Uterus (tissue), 3 donors: ENCODE measurements at regions not wholly inside any gene's neighbourhood (a gene's known extent, or its start where the extent isn't known, plus 50 kb on each side); places are given as distances from the start of the nearest gene placed in this dataset.

Experiments used
- DNase-seq, 2 donors: peaks; one replicate each; pipeline ENCODE4 v3.0.0-alpha.2; 2019 to 2020
- H3K27ac ChIP-seq, 2 donors: fragments of 200-600 bp; sonication (generic); 1 replicate in 1 of 2; 2 replicates in 1 of 2; pipeline ENCODE4 v1.5.1; 2016 to 2018
- H3K27me3 ChIP-seq, 2 donors: fragments of 200-600 bp; sonication (generic); one replicate each; pipeline ENCODE4 v1.5.1; 2018 to 2019; ENCODE audit warnings: control low read depth in 1 of 2
- H3K36me3 ChIP-seq, 2 donors: fragments of 200-600 bp; sonication (generic); one replicate each; pipeline ENCODE4 v1.5.1; 2019; ENCODE audit warnings: control low read depth in 1 of 2
- H3K4me1 ChIP-seq, 2 donors: fragments of 200-600 bp; sonication (generic); one replicate each; pipeline ENCODE4 v1.5.1; 2018 to 2019; ENCODE audit warnings: control low read depth in 1 of 2
- H3K4me3 ChIP-seq, 2 donors: fragments of 200-600 bp; sonication (generic); 1 replicate in 1 of 2; 2 replicates in 1 of 2; pipeline ENCODE4 v1.5.1; 2018 to 2019; ENCODE audit warnings: mild to moderate bottlenecking in 1 of 2
- H3K9me3 ChIP-seq, 2 donors: fragments of 200-600 bp; sonication (generic); one replicate each; pipeline ENCODE4 v1.5.1; 2019; ENCODE audit warnings: control low read depth in 1 of 2
- POLR2A ChIP-seq, 2 donors: fragments of 450-650 bp; IDR thresholded peaks; one replicate each; pipeline ENCODE4 v1.6.1; 2016; ENCODE audit warnings: antibody characterized with exemption in 2 of 2, mild to moderate bottlenecking in 1 of 2, moderate library complexity in 1 of 2
- intact Hi-C: fragments of 100-400 bp; cut with DNase I; formaldehyde crosslinking; loops from one replicate; pipeline ENCODE4 v1.15.1; 2023; ENCODE audit warnings: low total_unique reads
- TF ChIP-seq, protein P1 (sequence below), 4 experiments: fragments of 200-600 bp in 2 of 4; fragments of 450-650 bp in 2 of 4; sonication (generic) in 2 of 4; IDR thresholded peaks; one replicate each; pipeline ENCODE4 v1.5.1; 2016 to 2019; ENCODE audit warnings: antibody characterized with exemption in 4 of 4, mild to moderate bottlenecking in 2 of 4, moderate library complexity in 1 of 4
- donor health status: DM: yes; HTN: yes; CAD: no.

DNA sequence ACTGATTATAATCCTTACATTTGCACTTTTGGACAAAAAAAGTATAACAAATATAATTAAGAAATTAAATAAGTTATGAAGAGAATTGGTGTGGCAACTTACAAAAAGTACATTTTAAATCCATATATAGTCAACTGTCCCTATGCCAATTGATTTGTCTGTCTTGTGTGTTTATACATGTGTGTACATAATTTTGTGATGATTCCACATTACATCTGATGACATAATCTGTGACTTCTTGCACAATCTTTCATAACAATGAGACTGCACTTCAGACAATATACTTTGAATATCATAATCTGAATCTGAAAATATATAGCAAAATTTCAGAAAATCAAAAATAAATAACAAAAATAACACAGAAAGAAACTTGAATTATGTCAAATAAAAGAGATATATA is 953.4 kb downstream of the FAT4 start:
- DNase-seq, result no peak
- Histone ChIP-seq H3K4me1 (no peaks in the 10 kb centered on the region), H3K27me3 (no peaks in the 10 kb centered on the region), H3K4me3 (no peak overlapping the region), H3K27ac (no peak overlapping the region), H3K9me3 (no peaks in the 10 kb centered on the region), H3K36me3 (no peaks in the 10 kb centered on the region)
- intact Hi-C loops, result no loop called here
- no peak for TF ChIP-seq POLR2A (IDR thresholded peaks at IDR 0.05)
- TF ChIP-seq, protein P1, sequence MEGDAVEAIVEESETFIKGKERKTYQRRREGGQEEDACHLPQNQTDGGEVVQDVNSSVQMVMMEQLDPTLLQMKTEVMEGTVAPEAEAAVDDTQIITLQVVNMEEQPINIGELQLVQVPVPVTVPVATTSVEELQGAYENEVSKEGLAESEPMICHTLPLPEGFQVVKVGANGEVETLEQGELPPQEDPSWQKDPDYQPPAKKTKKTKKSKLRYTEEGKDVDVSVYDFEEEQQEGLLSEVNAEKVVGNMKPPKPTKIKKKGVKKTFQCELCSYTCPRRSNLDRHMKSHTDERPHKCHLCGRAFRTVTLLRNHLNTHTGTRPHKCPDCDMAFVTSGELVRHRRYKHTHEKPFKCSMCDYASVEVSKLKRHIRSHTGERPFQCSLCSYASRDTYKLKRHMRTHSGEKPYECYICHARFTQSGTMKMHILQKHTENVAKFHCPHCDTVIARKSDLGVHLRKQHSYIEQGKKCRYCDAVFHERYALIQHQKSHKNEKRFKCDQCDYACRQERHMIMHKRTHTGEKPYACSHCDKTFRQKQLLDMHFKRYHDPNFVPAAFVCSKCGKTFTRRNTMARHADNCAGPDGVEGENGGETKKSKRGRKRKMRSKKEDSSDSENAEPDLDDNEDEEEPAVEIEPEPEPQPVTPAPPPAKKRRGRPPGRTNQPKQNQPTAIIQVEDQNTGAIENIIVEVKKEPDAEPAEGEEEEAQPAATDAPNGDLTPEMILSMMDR (IDR thresholded peaks at IDR 0.05), result no peak

DNA sequence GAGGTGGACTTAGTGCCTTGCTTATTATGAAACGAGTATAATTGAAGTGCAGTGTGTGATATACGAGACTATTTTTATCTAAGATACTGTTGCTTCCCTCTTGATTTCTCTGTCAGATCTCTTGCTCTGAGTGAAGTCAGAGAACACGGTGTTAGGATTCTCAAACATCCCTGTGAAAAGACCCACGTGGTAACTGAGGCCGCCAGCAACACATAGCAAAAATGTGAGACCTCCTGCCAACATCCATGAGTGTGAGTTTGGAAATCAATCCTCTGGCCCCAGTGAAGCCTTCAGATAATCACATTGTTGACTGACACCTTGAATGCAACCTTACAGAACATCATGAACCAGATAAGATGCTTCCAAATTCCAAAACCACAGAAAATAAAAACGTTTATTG is 954.4 kb downstream of the FAT4 start:
- no peaks in the 10 kb centered on the region for H3K36me3 ChIP-seq
- H3K4me3 ChIP-seq, result no peak overlapping the region
- H3K4me1 ChIP-seq, result no peaks in the 10 kb centered on the region
- DNase-seq, result no peak
- H3K9me3 ChIP-seq, result no peaks in the 10 kb centered on the region
- intact Hi-C loops, result no loop called here
- no peaks in the 10 kb centered on the region for H3K27me3 ChIP-seq
- TF ChIP-seq, protein P1 (IDR thresholded peaks at IDR 0.05), result no peak
- TF ChIP-seq POLR2A (IDR thresholded peaks at IDR 0.05), result no peak
- H3K27ac ChIP-seq, result no peak overlapping the region

DNA sequence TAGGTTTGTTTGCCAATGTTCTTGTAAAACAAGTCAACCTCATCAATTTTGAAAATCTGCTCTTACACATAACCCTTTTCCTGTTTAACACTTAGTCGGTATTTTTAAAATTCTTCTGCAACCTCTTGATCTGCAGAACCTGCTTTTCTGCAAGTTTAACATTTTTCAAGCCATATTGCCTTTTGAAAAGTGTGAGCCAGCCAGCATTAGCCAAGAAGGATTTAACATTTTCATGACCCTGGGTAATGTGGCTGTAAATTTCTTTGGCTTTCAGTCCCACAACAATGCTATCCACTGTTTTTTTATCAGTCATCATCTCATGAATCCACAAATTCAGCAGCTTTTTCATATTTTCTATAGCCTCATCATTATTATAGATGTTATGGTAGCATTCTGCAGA is 956.5 kb downstream of the FAT4 start:
- Histone ChIP-seq H3K4me3 (no peak overlapping the region), H3K9me3 (no peaks in the 10 kb centered on the region), H3K4me1 (no peaks in the 10 kb centered on the region), H3K27me3 (no peaks in the 10 kb centered on the region), H3K36me3 (no peaks in the 10 kb centered on the region), H3K27ac (no peak overlapping the region)
- no peak for DNase-seq
- intact Hi-C loops, result no loop called here
- TF ChIP-seq, protein P1 (IDR thresholded peaks at IDR 0.05), result no peak

DNA sequence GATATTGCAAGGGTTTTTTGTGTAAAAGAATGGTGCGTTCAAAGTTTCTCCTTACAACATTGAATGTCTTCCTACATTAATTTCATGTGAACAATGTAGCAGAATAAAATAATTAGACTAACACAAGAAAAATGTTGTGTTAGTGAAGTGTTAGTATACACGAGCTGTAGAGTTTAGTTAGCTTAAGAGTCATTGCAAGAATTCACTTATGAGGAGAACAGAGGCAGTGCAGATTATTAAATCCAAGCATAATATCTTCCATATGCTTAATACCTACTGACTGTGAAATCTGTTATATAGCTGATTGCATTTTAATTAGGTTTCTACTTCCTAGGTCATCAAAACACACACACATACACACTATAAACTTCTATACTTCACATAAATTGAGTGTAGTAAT is 959.0 kb downstream of the FAT4 start:
- Histone ChIP-seq H3K27ac (no peak overlapping the region), H3K36me3 (no peaks in the 10 kb centered on the region), H3K4me1 (no peaks in the 10 kb centered on the region), H3K9me3 (no peaks in the 10 kb centered on the region), H3K27me3 (no peaks in the 10 kb centered on the region), H3K4me3 (no peak overlapping the region)
- no peak for DNase-seq
- TF ChIP-seq, protein P1 (IDR thresholded peaks at IDR 0.05), result no peak
- intact Hi-C loops, result no loop called here

DNA sequence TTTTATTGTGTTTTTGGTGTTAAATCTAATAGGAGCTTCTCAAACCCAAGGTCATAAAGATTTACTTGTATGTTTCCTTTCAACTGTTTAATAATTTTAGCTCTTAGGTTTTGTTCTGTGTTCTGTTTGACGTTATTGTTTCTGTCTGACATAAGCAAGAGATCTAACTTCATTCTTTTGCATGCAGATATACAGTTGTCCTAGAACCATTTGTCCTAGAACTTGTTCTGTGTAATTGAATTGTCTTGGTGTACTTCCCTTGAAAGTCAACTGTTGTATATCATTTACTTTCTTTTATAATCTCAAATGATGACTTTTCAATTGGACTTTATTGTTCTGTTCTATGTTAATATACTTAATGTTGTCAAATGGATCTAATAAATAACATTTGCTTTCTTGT is 977.1 kb downstream of the FAT4 start:
- TF ChIP-seq, protein P1 (IDR thresholded peaks at IDR 0.05), result no peak
- no peak for TF ChIP-seq POLR2A (IDR thresholded peaks at IDR 0.05)
- Histone ChIP-seq H3K4me1 (no peaks in the 10 kb centered on the region), H3K27me3 (no peaks in the 10 kb centered on the region), H3K4me3 (no peak overlapping the region), H3K36me3 (no peaks in the 10 kb centered on the region), H3K9me3 (no peaks in the 10 kb centered on the region), H3K27ac (no peak overlapping the region)
- intact Hi-C loops, result no loop called here
- DNase-seq, result no peak
